ELR (cell line): ENCODE measurements at regions not wholly inside any gene's neighbourhood (a gene's known extent, or its start where the extent isn't known, plus 50 kb on each side); places are given as distances from the start of the nearest gene placed in this dataset.

Source experiments
- DNase-seq: peaks from one replicate; pipeline ENCODE4 v3.0.0-alpha.2; 2015; ENCODE audit warnings: low read depth

DNA sequence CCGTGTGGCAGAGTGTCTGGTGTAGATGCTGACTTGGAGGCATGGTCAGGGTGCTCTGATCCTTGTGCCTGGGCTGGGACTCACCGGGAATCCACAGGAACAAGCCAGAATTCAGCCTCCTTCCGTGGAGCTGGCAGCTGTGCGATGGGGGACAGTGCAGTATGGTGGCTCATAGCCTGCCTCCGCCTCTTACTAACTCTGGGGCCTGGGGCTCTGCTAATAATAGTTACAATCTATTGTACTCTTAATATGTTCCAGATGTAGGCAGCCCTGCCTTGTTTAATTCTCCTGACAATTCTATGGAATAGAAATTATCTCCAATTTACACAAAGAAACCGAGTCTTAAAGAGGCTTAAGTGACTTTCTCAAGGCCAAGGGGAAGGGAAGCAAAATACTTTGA is 77.6 kb downstream of the PCDH1 start:
- no peak for DNase-seq

GRCh38 chr5:141799507-141800167 is 78.6 kb downstream of the PCDH1 start:
- DNase-seq = no peak

GRCh38 chr5:141797425-141797824 is 80.8 kb downstream of the PCDH1 start:
- DNase-seq = no peak

DNA sequence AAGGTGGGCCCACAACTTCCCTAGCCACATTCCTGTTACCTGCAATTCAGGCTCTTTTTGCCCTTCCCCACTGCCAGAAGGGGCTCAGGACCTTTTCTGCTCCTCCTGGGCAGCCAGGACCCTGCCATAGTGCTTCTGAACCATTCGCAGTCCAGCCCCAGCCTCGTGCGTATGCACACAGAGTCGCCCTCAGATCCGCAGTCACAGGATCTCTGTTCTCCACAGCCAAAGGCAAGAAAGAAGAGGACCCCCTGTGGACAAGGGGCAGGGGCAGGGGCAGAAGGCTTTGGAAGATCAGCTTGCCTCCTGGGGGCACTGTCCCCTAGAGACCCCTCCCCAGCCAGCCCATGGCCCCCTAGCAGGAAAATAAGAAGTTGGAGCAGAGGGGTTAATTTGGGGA is 82.8 kb downstream of the PCDH1 start:
- DNase-seq = no peak

GRCh38 chr5:141793881-141794280 is 84.3 kb downstream of the PCDH1 start:
- DNase-seq = no peak

GRCh38 chr5:141793403-141793802 is 84.8 kb downstream of the PCDH1 start:
- DNase-seq = no peak

- DNase-seq = no peak
Measured at GRCh38 chr5:141790630-141791029, 87.6 kb downstream of the PCDH1 start.

- no peak for DNase-seq
Measured at GRCh38 chr5:141789330-141789729, 88.9 kb downstream of the PCDH1 start.

- DNase-seq = no peak
Measured at GRCh38 chr5:141788296-141788970, 89.8 kb downstream of the PCDH1 start.

DNA sequence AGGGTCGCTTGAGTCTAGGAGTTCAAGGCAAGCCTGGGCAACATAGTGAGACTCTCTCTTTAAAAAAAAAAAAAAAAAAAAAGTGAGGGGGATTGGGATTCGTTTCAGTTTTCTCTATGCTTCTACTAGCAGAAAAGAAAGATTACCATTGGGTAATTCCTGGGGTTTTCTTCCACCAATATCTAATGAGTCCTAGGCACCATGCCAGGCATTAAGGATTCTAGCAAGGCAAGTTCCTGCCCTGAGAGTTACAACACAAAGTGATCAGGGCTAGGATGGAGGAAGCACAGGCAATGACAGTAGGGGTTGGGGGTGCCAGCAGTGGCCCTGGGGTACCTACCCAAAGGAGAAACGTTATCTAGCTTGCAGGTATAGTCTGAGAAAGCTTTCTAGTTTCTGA is 90.8 kb downstream of the PCDH1 start:
- DNase-seq = no peak

- no peak for DNase-seq
Measured at GRCh38 chr5:141786700-141787099, 91.5 kb downstream of the PCDH1 start.

DNA sequence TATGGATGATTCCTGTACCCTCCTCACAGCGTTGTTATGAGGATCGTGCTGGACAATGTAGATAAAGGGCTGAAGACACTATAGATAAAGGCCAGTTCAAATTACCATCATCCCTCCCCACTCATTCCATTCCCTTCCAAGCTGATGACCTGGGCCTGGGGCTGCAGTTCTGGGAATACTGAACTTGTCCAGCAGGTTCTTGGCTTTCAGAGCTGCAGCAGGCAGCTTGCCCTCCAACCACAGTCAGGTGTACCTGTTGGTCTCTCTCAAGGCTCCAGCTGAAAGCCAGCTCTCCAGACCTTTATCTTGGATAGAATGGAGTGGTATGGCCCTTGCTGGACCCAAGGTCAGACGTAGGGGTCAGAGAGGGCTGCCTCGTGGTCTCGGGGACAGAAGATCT is 92.5 kb downstream of the PCDH1 start:
- DNase-seq = no peak

DNA sequence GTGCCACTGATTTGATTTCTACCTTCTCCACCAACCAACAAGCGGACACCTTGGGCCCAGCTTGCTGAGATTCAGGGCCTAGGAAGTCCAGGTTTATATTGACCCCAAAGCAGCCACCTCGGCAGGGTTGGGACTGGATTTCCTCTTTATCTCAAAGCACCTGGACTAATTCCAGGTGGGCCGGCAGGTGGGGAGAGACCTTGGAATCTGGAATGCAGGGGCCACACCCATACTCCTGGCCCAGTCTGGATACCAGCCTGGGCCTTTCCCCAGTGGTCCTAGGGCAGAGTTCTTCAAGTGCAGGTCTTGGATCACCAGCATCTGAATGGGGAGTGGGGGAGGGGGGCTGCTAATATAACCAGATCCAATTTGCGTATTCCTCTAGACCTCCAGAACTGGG is 93.1 kb downstream of the PCDH1 start:
- DNase-seq = no peak

- no peak for DNase-seq
Measured at GRCh38 chr5:141784529-141784928, 93.7 kb downstream of the PCDH1 start.

GRCh38 chr5:141783947-141784296 is 94.3 kb downstream of the PCDH1 start:
- DNase-seq = peak; percentile 23

DNA sequence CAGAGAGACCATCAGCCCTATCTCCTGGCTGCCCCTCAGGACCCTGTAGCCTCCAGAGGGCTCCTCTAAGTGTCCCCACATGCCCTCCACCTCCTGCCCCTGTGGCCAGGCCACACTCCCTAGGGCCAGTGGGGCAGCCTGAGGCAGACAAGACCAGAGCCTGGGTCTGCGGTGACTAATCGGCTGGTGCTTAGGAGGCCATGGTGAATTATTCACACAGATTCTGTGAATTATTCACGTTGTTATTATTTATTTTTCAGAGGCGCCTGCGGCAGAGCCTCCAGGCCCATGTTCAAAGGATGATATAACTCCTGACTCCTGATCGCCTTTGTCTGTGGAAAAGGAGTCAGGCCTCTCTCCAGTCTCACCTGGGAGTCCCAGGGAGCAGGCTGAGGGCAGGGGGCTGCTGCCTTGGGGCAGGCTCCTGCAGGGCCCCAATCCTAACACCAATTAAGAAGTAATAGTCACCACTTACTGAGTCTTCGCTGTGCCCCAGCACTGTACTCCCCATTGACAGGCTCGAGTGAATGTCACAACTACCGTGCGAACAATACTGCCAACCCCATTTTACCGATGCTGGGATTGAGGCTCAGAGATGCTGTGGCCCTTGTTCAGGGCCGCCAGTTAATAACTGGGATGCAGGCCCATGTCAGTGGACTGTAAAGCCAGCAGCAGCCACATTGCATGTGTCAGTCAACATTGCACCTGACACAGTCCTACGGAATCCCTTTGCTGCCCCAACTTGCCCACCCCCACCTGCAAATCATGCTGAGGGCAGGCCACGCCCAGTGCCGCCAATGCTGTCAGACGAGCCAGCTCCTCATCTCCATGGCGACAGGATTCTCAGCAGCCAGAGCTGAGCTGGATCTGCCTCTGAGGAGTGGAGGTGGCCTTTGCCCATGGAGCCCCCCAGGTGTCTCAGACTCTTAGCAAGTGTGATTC is 94.9 kb downstream of the PCDH1 start:
- no peak for DNase-seq

DNA sequence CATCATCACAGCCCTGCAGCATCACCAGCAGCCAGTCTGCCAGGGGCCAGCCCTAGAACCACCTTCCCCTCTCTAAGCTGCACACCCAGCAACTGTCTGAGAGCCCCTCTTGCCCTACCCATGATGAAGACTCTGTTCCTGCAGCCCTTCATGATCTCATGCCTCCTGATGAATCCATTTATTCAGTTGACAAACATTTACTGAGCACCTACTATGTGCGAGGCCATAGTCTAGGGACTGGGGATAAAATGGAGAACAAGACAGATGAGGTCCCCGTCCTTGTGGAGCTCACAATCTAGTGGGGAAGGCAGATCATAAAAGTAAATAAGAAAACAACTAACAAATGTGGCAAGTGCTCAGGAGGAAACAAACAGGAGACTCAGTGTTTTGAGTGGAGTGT is 96.3 kb downstream of the PCDH1 start:
- no peak for DNase-seq

DNA sequence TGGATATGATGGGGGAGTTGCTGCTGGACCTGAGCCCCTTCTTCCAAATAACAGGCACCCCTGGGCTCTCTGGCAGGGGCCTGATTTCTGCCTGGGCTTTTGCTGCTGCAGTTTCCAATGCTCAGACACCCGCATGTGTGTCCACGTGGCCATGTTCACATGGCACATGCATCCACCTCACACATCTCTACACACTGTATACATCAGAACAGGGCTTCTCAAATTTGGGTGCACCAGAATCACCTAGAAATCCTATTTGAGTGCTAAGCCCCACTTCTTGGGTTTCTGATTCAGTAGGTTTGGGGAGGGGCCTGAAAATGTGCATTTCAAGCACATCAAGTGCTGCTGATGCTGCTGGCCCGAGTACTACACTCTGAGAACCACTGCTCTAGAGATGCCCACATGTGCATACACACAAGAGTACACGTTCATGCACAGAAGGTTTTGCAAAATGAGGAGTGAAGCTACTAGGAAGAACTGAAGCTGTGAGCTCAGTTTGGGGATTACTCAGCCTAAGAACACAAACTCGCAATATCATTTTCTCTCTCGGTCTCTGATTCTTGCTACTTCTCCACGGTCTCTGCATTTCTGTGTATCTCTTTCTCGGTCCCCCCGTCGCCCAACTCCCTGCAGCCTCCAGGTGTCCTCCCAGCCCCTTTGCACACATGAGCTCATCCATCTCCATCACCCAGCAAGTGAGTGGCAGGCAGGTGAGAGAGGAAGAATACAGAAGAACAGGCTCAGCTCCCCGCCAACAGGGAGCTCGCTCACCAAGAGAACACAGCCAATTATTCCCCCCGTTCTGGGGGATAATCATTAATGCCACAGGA is 97.0 kb downstream of the PCDH1 start:
- DNase-seq = no peak

GRCh38 chr5:141780240-141780951 is 97.8 kb downstream of the PCDH1 start:
- peak; percentile 19 for DNase-seq

- DNase-seq = no peak
Measured at GRCh38 chr5:141779503-141779973, 97.5 kb upstream of the ARAP3 start.

DNA sequence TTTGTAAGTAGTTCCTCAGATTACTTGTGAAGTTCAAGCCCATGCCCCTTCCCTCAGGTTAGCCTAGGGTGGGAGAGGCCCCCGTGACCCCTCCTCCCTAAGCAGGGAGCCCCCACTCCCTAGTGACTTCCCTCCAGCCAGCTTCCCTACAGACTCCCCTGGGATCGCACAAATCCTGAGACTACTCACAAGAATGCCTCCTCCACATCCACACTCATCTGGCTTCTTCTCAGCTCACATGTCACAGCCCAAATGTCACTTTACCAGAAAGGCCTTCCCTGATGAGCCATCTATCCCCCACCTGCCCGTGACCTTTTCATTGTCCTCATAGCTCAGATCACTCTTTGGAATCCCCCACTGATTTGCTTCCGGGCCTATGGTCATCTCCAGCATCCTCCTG is 96.7 kb upstream of the ARAP3 start:
- DNase-seq = no peak
